ENCODE measurements at regions not wholly inside any gene's neighbourhood (a gene's known extent, or its start where the extent isn't known, plus 50 kb on each side); places are given as distances from the start of the nearest gene placed in this dataset.

DNA sequence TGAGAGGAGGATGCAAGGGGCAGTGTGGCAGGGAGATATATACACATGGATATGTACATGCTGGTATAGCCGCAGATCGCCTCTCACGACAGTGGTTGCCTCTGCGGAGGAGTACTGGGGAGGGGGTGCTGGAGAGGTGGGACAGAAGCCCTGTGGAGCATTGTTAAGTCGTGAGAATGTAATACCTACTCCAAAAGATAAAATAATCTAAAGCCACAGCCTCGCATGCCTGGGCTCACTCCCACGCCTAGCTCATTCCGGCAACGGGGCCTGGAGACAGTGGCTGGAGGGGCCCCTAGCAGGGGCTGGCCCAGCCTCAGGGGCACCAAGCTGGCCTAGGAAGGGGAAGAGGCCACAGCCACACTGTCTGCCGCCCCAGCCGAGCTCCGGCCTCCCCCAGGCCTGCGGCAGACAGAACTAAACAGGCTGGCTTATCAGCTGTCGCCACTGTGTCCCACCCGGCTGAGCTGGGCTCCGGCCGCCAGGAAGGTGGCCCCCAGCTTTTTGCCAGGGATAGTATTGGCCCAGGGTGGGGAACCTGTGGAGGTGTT lies 65.1 kb upstream of the LCTL start:
- peak overlapping the region; percentile 53; the same call in 1 of the 2 replicates for H3K18ac ChIP-seq (ENCODE audit: extremely low read depth, low read length)
- FAIRE-seq (no peak), DNase-seq (ENCODE audit: low read depth in 1 of 2, low spot score in 2 of 2) (no peak)
- no peaks in the 10 kb centered on the region for H4K20me1 ChIP-seq (replicated peaks in 1 of 2; ENCODE audit: control insufficient read depth in 1 of 2, insufficient read depth in 2 of 2, low read length in 2 of 2)
- no peak overlapping the region for H3K9ac ChIP-seq (replicated peaks in 1 of 4; ENCODE audit: extremely low read depth in 1 of 4, low read depth in 3 of 4, low read length in 3 of 4)
- peak overlapping the region; percentile 68; the same call in 1 of the 2 replicates for H2BK12ac ChIP-seq (ENCODE audit: low read depth, low read length)
- H3K36me3 ChIP-seq (ENCODE audit: control insufficient read depth in 2 of 4, insufficient read depth in 4 of 4, low read length in 3 of 4), result no peaks in the 10 kb centered on the region
- H3K56ac ChIP-seq (replicated peaks; ENCODE audit: insufficient read length, low read depth, low read length), result no peak overlapping the region
- WGBS, 2 experiments (ENCODE audit: extremely low coverage in 1 of 2, insufficient coverage in 1 of 2, insufficient read length in 1 of 2, insufficient replicate concordance in 2 of 2, low coverage in 1 of 2, low lambda C conversion rate in 2 of 2, missing lambda C conversion rate in 1 of 2), result 86% methylated on average over 16 of the region's 17 CpGs; no CpG with 5 or more reads in 1 of the 2 experiments
- ChIA-PET POLR2A (ENCODE audit: partially characterized antibody) (interaction anchor here (1.0 to 1.7 kb wide), 3 partner anchors 9 to 134 kb away, joined by 3 read pairs; no protein-coding TSS in a partner anchor), CTCF (ENCODE audit: partially characterized antibody) (interaction anchor here (1.2 to 7.2 kb wide), 5 partner anchors 10 to 68 kb away, joined by 3 to 45 read pairs (median 10); no protein-coding TSS in a partner anchor)
- no peaks in the 10 kb centered on the region for H3K9me3 ChIP-seq (ENCODE audit: insufficient read depth in 2 of 2, low read depth in 1 of 2, low read length in 1 of 2)
- no peaks in the 10 kb centered on the region for H3K27me3 ChIP-seq (replicated peaks in 1 of 4; ENCODE audit: control insufficient read depth in 3 of 4, extremely low read depth in 1 of 4, insufficient read depth in 3 of 4, low read length in 3 of 4)
- no peak overlapping the region for H3K4ac ChIP-seq (replicated peaks; ENCODE audit: insufficient read length, low read depth, low read length)
- H3K79me2 ChIP-seq (ENCODE audit: control insufficient read depth in 1 of 2, insufficient read depth in 2 of 2, low read length in 2 of 2), result no peaks in the 10 kb centered on the region
- no peak overlapping the region for H2AK5ac ChIP-seq (ENCODE audit: low read depth, low read length)
- no peak overlapping the region for H3K4me2 ChIP-seq (ENCODE audit: insufficient read depth in 1 of 2, low read depth in 2 of 2, low read length in 2 of 2)
- no peak overlapping the region for H4K91ac ChIP-seq (replicated peaks; ENCODE audit: insufficient read length, low read length)
- H4K8ac ChIP-seq (ENCODE audit: extremely low read depth, insufficient read depth, low read length), result no peak overlapping the region; the same call in 1 of the 2 replicates
- H4K5ac ChIP-seq (ENCODE audit: insufficient read length, low read depth, low read length), result no peak overlapping the region
- H2BK20ac ChIP-seq (ENCODE audit: low read length), result no peak overlapping the region
- no peak overlapping the region for H3K4me3 ChIP-seq (ENCODE audit: extremely low read depth in 1 of 4, insufficient read depth in 2 of 4, low read depth in 3 of 4, low read length in 4 of 4)
- no peak overlapping the region for H2BK120ac ChIP-seq (replicated peaks; ENCODE audit: low read depth, low read length)
- H3K23ac ChIP-seq (ENCODE audit: insufficient read length), result no peak overlapping the region
- H2BK5ac ChIP-seq (ENCODE audit: low read depth, low read length), result peak overlapping the region; percentile 52; the same call in 1 of the 2 replicates
- peak overlapping the region; percentile 65; the same call in 1 of the 2 replicates for H2BK15ac ChIP-seq (ENCODE audit: low read length)
- no peak overlapping the region for H3K14ac ChIP-seq (ENCODE audit: insufficient read length)
- H2AFZ ChIP-seq (ENCODE audit: low read length), result no peak overlapping the region
- H3K23me2 ChIP-seq (ENCODE audit: low read depth, low read length), result no peaks in the 10 kb centered on the region
- H3K79me1 ChIP-seq (ENCODE audit: low read depth, low read length), result no peaks in the 10 kb centered on the region
- no peak overlapping the region for H3K27ac ChIP-seq (ENCODE audit: low read depth, low read length)
- H3K4me1 ChIP-seq (replicated peaks in 1 of 4; ENCODE audit: control insufficient read depth in 3 of 4, insufficient read depth in 4 of 4, low read length in 3 of 4), result peaks cover 8 to 22% (median 14%) of the 10 kb centered on the region in 4 experiments
- TF ChIP-seq, protein P1, sequence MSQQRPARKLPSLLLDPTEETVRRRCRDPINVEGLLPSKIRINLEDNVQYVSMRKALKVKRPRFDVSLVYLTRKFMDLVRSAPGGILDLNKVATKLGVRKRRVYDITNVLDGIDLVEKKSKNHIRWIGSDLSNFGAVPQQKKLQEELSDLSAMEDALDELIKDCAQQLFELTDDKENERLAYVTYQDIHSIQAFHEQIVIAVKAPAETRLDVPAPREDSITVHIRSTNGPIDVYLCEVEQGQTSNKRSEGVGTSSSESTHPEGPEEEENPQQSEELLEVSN (IDR thresholded peaks at IDR 0.05), result no peak
- TF ChIP-seq SP2 (IDR thresholded peaks at IDR 0.05; ENCODE audit: low read length) (no peak), RBBP5 (IDR thresholded peaks at IDR 0.05; ENCODE audit: borderline replicate concordance, low read depth, low read length) (no peak), GTF2F1 (IDR thresholded peaks at IDR 0.05; ENCODE audit: borderline replicate concordance, low read depth, low read length) (no peak), EP300 (IDR thresholded peaks at IDR 0.05; ENCODE audit: borderline replicate concordance in 1 of 2, low read depth in 2 of 2, low read length in 2 of 2) (no peak), SIN3A (conservative IDR thresholded peaks at IDR 0.05 in 1 of 2, IDR thresholded peaks at IDR 0.05 in 1 of 2; ENCODE audit: low read depth in 1 of 2, low read length in 2 of 2) (no peak), JUN (IDR thresholded peaks at IDR 0.05; ENCODE audit: low read depth, low read length) (no peak), GABPA (IDR thresholded peaks at IDR 0.05; ENCODE audit: borderline replicate concordance, insufficient read depth, low read length) (no peak), CHD2 (IDR thresholded peaks at IDR 0.05; ENCODE audit: low read length) (no peak)
- TF ChIP-seq, protein P2, sequence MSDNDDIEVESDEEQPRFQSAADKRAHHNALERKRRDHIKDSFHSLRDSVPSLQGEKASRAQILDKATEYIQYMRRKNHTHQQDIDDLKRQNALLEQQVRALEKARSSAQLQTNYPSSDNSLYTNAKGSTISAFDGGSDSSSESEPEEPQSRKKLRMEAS (IDR thresholded peaks at IDR 0.05), result no peak
- TF ChIP-seq, protein P3, sequence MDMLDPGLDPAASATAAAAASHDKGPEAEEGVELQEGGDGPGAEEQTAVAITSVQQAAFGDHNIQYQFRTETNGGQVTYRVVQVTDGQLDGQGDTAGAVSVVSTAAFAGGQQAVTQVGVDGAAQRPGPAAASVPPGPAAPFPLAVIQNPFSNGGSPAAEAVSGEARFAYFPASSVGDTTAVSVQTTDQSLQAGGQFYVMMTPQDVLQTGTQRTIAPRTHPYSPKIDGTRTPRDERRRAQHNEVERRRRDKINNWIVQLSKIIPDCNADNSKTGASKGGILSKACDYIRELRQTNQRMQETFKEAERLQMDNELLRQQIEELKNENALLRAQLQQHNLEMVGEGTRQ (IDR thresholded peaks at IDR 0.05; ENCODE audit: low read length), result no peak
